Superior temporal gyrus (tissue), 1 donor: ENCODE measurements at regions not wholly inside any gene's neighbourhood (a gene's known extent, or its start where the extent isn't known, plus 50 kb on each side); places are given as distances from the start of the nearest gene placed in this dataset.
"Not testable (repeated sequence)": the region's sequence is repeated elsewhere in the genome, so short reads cannot be mapped to it uniquely, and the experiment has no call there.

Source experiments
- DNase-seq: peaks from one replicate; pipeline ENCODE4 v3.0.0-alpha.2; 2016; ENCODE audit errors: extremely low spot score

GRCh38 chr1:206256935-206257334, 53.6 kb downstream of the SRGAP2 start:
- not testable (repeated sequence) for DNase-seq

- not testable (repeated sequence) for DNase-seq
Observed at GRCh38 chr1:206261473-206261872, 58.1 kb downstream of the SRGAP2 start.

GRCh38 chr1:206262424-206262823, 59.1 kb downstream of the SRGAP2 start:
- DNase-seq, result not testable (repeated sequence)

GRCh38 chr1:206264916-206265315, 61.6 kb downstream of the SRGAP2 start:
- not testable (repeated sequence) for DNase-seq

GRCh38 chr1:206271153-206271552, 67.8 kb downstream of the SRGAP2 start:
- DNase-seq, result not testable (repeated sequence)

- DNase-seq, result peak; percentile 8
Observed at GRCh38 chr1:206273104-206273503, 69.8 kb downstream of the SRGAP2 start.

GRCh38 chr1:206276143-206276542, 72.8 kb downstream of the SRGAP2 start:
- not testable (repeated sequence) for DNase-seq

GRCh38 chr1:206278683-206279082, 75.3 kb downstream of the SRGAP2 start:
- DNase-seq, result not testable (repeated sequence)

GRCh38 chr1:206280683-206281082, 77.3 kb downstream of the SRGAP2 start:
- not testable (repeated sequence) for DNase-seq

- not testable (repeated sequence) for DNase-seq
Observed at GRCh38 chr1:206281912-206282654, 78.7 kb downstream of the SRGAP2 start.

GRCh38 chr1:206285024-206285960, 82.0 kb downstream of the SRGAP2 start:
- not testable (repeated sequence) for DNase-seq

- not testable (repeated sequence) for DNase-seq
Observed at GRCh38 chr1:206287759-206288158, 84.4 kb downstream of the SRGAP2 start.

GRCh38 chr1:206288453-206288852, 85.1 kb downstream of the SRGAP2 start:
- DNase-seq, result not testable (repeated sequence)

GRCh38 chr1:206297145-206298031, 94.0 kb downstream of the SRGAP2 start:
- not testable (repeated sequence) for DNase-seq

- not testable (repeated sequence) for DNase-seq
Observed at GRCh38 chr1:206298032-206298392, 94.7 kb downstream of the SRGAP2 start.

- not testable (repeated sequence) for DNase-seq
Observed at GRCh38 chr1:206299181-206299791, 95.9 kb downstream of the SRGAP2 start.

GRCh38 chr1:206299942-206300341, 96.6 kb downstream of the SRGAP2 start:
- not testable (repeated sequence) for DNase-seq

GRCh38 chr1:206302056-206302455, 98.7 kb downstream of the SRGAP2 start:
- peak; percentile 11 for DNase-seq

- not testable (repeated sequence) for DNase-seq
Observed at GRCh38 chr1:206307442-206307841, 104.1 kb downstream of the SRGAP2 start.

GRCh38 chr1:206310948-206311347, 107.6 kb downstream of the SRGAP2 start:
- DNase-seq, result not testable (repeated sequence)
